ENCODE measurements at regions not wholly inside any gene's neighbourhood (a gene's known extent, or its start where the extent isn't known, plus 50 kb on each side); places are given as distances from the start of the nearest gene placed in this dataset.

GRCh38 chr7:38020121-38020785, 99.8 kb downstream of the EPDR1 start:
- no peak for DNase-seq (ENCODE audit: low spot score in 2 of 2, unreplicated experiment in 2 of 2)
- Mint-ChIP-seq H3K4me1 (peaks cover 1% of the 10 kb centered on the region), H3K27me3 (ENCODE audit: low read depth) (peaks cover 8% of the 10 kb centered on the region), H3K36me3 (no peaks in the 10 kb centered on the region), H3K9me3 (no peaks in the 10 kb centered on the region), H3K4me3 (no peak overlapping the region), H3K27ac (no peak overlapping the region)
- TF ChIP-seq, protein P1, sequence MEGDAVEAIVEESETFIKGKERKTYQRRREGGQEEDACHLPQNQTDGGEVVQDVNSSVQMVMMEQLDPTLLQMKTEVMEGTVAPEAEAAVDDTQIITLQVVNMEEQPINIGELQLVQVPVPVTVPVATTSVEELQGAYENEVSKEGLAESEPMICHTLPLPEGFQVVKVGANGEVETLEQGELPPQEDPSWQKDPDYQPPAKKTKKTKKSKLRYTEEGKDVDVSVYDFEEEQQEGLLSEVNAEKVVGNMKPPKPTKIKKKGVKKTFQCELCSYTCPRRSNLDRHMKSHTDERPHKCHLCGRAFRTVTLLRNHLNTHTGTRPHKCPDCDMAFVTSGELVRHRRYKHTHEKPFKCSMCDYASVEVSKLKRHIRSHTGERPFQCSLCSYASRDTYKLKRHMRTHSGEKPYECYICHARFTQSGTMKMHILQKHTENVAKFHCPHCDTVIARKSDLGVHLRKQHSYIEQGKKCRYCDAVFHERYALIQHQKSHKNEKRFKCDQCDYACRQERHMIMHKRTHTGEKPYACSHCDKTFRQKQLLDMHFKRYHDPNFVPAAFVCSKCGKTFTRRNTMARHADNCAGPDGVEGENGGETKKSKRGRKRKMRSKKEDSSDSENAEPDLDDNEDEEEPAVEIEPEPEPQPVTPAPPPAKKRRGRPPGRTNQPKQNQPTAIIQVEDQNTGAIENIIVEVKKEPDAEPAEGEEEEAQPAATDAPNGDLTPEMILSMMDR (IDR thresholded peaks at IDR 0.05; ENCODE audit: unreplicated experiment), result no peak

DNA sequence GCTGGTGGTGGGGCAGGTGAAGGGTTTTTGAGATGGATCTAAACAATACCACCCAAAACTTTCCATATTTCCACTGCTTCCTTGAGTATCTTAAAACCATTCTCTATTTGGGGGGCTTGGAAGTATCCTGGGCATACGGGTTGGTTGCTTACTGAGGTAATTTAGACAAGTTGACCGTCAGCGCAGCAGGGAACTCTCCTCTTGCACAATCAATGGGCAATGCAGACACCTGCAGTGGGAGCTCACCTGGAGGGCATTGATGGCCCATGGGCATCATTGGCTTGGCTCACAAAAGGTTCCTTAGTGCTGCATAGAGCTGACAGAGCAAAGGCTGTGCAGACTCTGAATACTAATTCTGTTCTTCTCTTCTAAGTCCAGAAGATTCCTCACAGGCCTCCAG, 101.5 kb downstream of the EPDR1 start:
- TF ChIP-seq, protein P1 (IDR thresholded peaks at IDR 0.05; ENCODE audit: unreplicated experiment), result no peak
- DNase-seq (ENCODE audit: low spot score in 2 of 2, unreplicated experiment in 2 of 2), result no peak
- no peak overlapping the region for H3K4me3 Mint-ChIP-seq
- H3K27ac Mint-ChIP-seq, result no peak overlapping the region
- H3K4me1 Mint-ChIP-seq, result peaks cover 2% of the 10 kb centered on the region
- H3K9me3 Mint-ChIP-seq, result no peaks in the 10 kb centered on the region
- no peaks in the 10 kb centered on the region for H3K36me3 Mint-ChIP-seq
- H3K27me3 Mint-ChIP-seq (ENCODE audit: low read depth), result peaks cover 8% of the 10 kb centered on the region

- H3K9me3 Mint-ChIP-seq, result no peaks in the 10 kb centered on the region
- no peak for DNase-seq (ENCODE audit: low spot score in 2 of 2, unreplicated experiment in 2 of 2)
- no peaks in the 10 kb centered on the region for H3K36me3 Mint-ChIP-seq
- TF ChIP-seq, protein P1 (IDR thresholded peaks at IDR 0.05; ENCODE audit: unreplicated experiment), result no peak
- peaks cover 2% of the 10 kb centered on the region for H3K4me1 Mint-ChIP-seq
- H3K4me3 Mint-ChIP-seq, result no peak overlapping the region
- no peak overlapping the region for H3K27ac Mint-ChIP-seq
- H3K27me3 Mint-ChIP-seq (ENCODE audit: low read depth), result no peaks in the 10 kb centered on the region
Observed at GRCh38 chr7:38025815-38026214, 105.4 kb downstream of the EPDR1 start.

DNA sequence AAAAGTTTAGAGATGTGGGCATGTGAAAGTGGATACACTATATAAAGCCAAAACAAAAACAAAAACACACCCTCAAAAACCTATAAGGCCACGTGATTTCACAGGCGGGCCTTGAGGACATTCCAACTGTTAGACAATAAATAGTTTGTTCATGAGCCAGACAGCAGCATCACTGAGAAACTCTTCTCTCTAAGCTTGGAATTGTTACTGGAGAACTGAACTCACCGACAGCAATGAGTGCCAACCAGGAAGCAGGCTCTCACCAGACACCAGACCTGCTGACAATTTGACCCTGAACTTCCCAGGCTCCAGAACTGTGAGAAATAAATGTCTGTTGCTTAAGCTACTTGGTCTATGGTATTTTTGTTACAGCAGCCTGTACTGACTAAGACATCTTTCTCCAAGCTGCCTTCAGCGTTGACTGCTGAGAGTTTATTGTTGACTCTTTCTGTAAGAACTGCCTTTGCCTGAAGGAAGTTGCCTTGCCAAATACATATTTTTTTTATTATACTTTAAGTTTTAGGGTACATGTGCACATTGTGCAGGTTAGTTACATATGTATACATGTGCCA, 107.5 kb downstream of the EPDR1 start:
- TF ChIP-seq, protein P1 (IDR thresholded peaks at IDR 0.05; ENCODE audit: unreplicated experiment), result no peak
- Mint-ChIP-seq H3K9me3 (no peaks in the 10 kb centered on the region), H3K27ac (no peak overlapping the region), H3K27me3 (ENCODE audit: low read depth) (no peaks in the 10 kb centered on the region), H3K4me1 (peaks cover 2% of the 10 kb centered on the region), H3K36me3 (no peaks in the 10 kb centered on the region), H3K4me3 (no peak overlapping the region)
- no peak for DNase-seq (ENCODE audit: low spot score in 2 of 2, unreplicated experiment in 2 of 2)

DNA sequence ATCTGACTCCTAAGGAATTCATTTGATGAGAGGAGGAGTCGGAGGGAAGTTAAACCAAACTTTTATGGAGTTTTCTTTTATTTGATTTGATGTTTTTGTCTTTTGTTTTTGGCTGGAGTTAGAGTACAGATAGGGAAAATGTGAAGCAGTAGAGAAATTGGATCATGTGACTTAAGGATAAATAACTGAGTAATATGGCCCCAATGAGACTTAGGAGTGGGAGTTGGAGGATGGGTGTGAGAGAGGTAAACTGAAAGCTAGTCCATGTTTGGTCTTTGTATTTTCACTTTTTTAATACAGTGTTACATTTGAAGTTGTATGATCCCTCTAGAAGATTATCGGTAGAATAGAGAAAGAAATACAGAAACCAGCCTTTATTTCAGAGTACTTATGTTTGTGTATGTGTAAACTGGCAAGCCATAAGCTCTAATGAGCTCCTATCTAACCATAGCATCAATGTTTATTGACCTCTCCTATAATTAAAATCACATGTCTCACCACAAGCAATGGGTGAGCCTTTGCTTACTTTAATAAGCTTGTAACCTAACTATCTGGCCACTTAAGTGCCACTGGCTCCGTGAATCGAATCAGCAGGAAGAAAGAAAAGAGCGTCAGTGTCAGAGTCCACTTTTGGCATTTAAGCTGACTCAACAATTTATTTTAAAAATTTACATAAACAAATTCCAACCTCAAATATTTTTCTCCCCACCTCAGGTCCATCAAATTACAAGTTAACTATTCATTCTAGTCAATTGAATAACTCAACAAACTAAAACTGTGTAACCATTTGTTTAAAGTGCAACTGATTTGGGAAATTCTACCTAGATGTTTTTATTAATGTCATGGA, 113.8 kb downstream of the EPDR1 start:
- Mint-ChIP-seq H3K27me3 (ENCODE audit: low read depth) (no peaks in the 10 kb centered on the region), H3K27ac (no peak overlapping the region), H3K4me1 (no peaks in the 10 kb centered on the region), H3K36me3 (no peaks in the 10 kb centered on the region), H3K9me3 (peaks cover 10% of the 10 kb centered on the region), H3K4me3 (no peak overlapping the region)
- no peak for DNase-seq (ENCODE audit: low spot score in 2 of 2, unreplicated experiment in 2 of 2)
- TF ChIP-seq, protein P1 (IDR thresholded peaks at IDR 0.05; ENCODE audit: unreplicated experiment), result no peak

All from mesothelial cell of epicardium (in vitro differentiated cells).